ENCODE measurements at regions not wholly inside any gene's neighbourhood (a gene's known extent, or its start where the extent isn't known, plus 50 kb on each side); places are given as distances from the start of the nearest gene placed in this dataset.

GRCh38 chr4:3660928-3661515 is 105.2 kb upstream of the ADRA2C start:
- TF ChIP-seq ZC3H10 (CRISPR knock-in tag; IDR thresholded peaks at IDR 0.05) (no peak), CSDC2 (CRISPR knock-in tag; IDR thresholded peaks at IDR 0.05) (no peak), ARNTL (CRISPR knock-in tag; IDR thresholded peaks at IDR 0.05; ENCODE audit: borderline replicate concordance, low read depth) (no peak)
